PC-9 (cell line): ENCODE measurements at regions not wholly inside any gene's neighbourhood (a gene's known extent, or its start where the extent isn't known, plus 50 kb on each side); places are given as distances from the start of the nearest gene placed in this dataset.

Source experiments
- EZH2 ChIP-seq: fragments of 200-600 bp; sonication (generic); IDR thresholded peaks from 2 replicates; pipeline ENCODE4 v1.8.0; 2017; ENCODE audit warnings: antibody characterized with exemption, low read depth
- TF ChIP-seq, protein P1 (sequence below): fragments of 200-600 bp; sonication (generic); conservative IDR thresholded peaks from 2 replicates; pipeline ENCODE4 v1.6.1; 2017; ENCODE audit warnings: mixed run types, antibody characterized with exemption, mild to moderate bottlenecking, moderate library complexity

DNA sequence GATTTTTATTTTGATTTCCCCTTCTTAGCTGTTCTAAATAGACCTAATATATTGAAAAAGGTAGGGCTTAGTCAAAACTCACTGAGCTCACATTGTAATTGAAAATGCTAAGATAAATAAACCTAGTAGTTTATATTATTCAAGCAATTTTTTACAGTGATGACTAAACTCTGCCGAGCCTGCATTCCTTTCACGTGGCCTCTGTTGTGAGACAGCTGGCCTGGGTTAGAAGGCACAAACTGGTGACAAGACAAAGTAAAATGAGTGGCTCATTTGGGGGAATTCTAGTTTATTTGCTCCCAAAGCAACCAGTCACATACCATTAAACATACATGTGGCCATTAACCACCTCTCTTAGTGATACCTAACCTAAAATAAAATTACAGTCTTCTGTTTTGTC is 169.4 kb upstream of the TEX13C start:
- TF ChIP-seq, protein P1, sequence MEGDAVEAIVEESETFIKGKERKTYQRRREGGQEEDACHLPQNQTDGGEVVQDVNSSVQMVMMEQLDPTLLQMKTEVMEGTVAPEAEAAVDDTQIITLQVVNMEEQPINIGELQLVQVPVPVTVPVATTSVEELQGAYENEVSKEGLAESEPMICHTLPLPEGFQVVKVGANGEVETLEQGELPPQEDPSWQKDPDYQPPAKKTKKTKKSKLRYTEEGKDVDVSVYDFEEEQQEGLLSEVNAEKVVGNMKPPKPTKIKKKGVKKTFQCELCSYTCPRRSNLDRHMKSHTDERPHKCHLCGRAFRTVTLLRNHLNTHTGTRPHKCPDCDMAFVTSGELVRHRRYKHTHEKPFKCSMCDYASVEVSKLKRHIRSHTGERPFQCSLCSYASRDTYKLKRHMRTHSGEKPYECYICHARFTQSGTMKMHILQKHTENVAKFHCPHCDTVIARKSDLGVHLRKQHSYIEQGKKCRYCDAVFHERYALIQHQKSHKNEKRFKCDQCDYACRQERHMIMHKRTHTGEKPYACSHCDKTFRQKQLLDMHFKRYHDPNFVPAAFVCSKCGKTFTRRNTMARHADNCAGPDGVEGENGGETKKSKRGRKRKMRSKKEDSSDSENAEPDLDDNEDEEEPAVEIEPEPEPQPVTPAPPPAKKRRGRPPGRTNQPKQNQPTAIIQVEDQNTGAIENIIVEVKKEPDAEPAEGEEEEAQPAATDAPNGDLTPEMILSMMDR: no peak
- TF ChIP-seq EZH2: no peak
